Erythroblast (primary cell): ENCODE measurements at regions not wholly inside any gene's neighbourhood (a gene's known extent, or its start where the extent isn't known, plus 50 kb on each side); places are given as distances from the start of the nearest gene placed in this dataset.

Source experiments
- GATA1 ChIP-seq: IDR thresholded peaks from 2 replicates; pipeline ENCODE4 v1.6.1; 2011; ENCODE audit warnings: low read depth, mild to moderate bottlenecking, control low read depth, low read length, moderate library complexity
- POLR2A ChIP-seq: IDR thresholded peaks from 2 replicates; pipeline ENCODE4 v1.6.1; 2011; ENCODE audit warnings: mild to moderate bottlenecking, low read length

DNA sequence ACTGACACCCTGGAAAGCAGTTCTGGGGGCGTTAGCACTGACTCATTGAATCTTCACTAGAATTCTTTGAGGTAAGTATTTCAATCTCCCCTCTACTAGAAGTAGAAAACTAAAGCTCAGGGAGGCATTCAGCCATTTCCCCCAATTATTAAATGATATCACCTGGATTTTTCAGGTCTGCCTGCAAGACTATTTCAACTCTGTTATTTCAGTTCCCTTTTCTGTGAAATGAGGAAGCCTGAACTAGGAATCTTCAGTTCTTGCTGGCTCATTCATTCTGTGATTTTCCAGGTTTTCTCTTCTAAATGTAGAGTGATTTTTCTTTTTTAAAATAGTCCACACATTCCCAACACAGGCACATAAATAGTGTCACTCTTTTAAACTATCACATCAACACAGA is 337.0 kb upstream of the NR5A2 start:
- TF ChIP-seq POLR2A (no peak), GATA1 (no peak)
